Ovary (tissue), 7 donors: ENCODE measurements at regions not wholly inside any gene's neighbourhood (a gene's known extent, or its start where the extent isn't known, plus 50 kb on each side); places are given as distances from the start of the nearest gene placed in this dataset.

Experiments used
- DNase-seq, 5 donors: peaks; one replicate each; pipeline ENCODE4 v3.0.0-alpha.2; 2019 to 2020
- H3K27ac ChIP-seq, 2 donors: fragments of 200-600 bp; one replicate each; pipeline versions ENCODE4 v1.5.1 to v1.8.0; 2019 to 2022
- H3K27me3 ChIP-seq: fragments of 200-600 bp; one replicate; pipeline ENCODE4 v1.8.0; 2022
- H3K36me3 ChIP-seq: fragments of 200-600 bp; sonication (generic); one replicate; pipeline ENCODE4 v1.5.1; 2019
- H3K4me1 ChIP-seq: one replicate; pipeline ENCODE4 v1.8.1; 2013; ENCODE audit warnings: mild to moderate bottlenecking, moderate library complexity; ENCODE audit not compliant: insufficient read depth
- H3K4me3 ChIP-seq: fragments of 200-600 bp; sonication (generic); one replicate; pipeline ENCODE4 v1.5.1; 2017
- H3K9me3 ChIP-seq, 2 donors: fragments of 200-600 bp in 1 of 2; sonication (generic) in 1 of 2; one replicate each; pipeline versions ENCODE4 v1.5.1 to v1.8.1; 2013 to 2019; ENCODE audit warnings: mild to moderate bottlenecking in 1 of 2, moderate library complexity in 1 of 2
- EP300 ChIP-seq: sonication (generic); formaldehyde crosslinking; IDR thresholded peaks from one replicate; pipeline ENCODE4 v1.6.1; 2017; ENCODE audit warnings: antibody characterized with exemption
- POLR2A ChIP-seq: fragments of 450-650 bp; IDR thresholded peaks from one replicate; pipeline ENCODE4 v1.6.1; 2017; ENCODE audit warnings: antibody characterized with exemption, mild to moderate bottlenecking, moderate library complexity
- WGBS, 3 donors: extraction: QIAGEN DNeasy Blood & Tissue Kit in 1 of 3; methylation state at CpG; one replicate each; pipeline versions ENCODE4 v1.1.5 to v1.1.7; 2013 to 2017; 5-methylcytosine and 5-hydroxymethylcytosine counted together
- intact Hi-C, 4 donors: fragments of 100-400 bp; cut with DNase I; formaldehyde crosslinking; loops; one replicate each; pipeline versions ENCODE4 v1.11.0 to v1.15.1; 2022 to 2023
- TF ChIP-seq, protein P1 (sequence below), 3 donors: fragments of 450-650 bp in 2 of 3; fragments of 200-600 bp in 1 of 3; IDR thresholded peaks; one replicate each; pipeline versions ENCODE4 v1.5.1 to v1.8.0; 2016 to 2022; ENCODE audit warnings: antibody characterized with exemption in 3 of 3, mild to moderate bottlenecking in 1 of 3
- donor health status: DM: no; HTN: no; CAD: no; lungs with moderate emphysema.
- donor health status: DM: no; HTN: no; CAD: no.
- donor health status: Bipolar disorder and iron deficiency.
- donor health status: DM: no; HTN: no; CAD: no.
- donor health status: DM: yes; HTN: yes; CAD: no.

DNA sequence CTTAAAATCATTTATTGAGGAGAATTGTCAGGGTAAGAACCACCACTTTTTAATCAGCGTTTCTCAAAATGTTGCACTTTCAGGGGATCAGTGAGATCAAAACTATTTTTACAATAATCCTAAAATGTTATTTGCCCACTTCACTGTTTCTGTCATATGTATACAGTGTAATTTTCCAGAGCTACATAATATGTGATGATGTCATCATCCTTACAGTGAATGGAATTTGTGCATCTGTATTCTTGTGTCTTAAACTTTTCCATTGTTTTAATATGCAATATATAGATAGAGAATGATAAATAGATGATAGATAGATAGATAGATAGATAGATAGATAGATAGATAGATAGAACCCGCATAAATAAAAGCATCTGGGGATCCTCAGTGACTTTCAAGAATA, 518.0 kb downstream of the ADCYAP1 start:
- Histone ChIP-seq H3K27me3 (no peaks in the 10 kb centered on the region), H3K36me3 (no peaks in the 10 kb centered on the region), H3K9me3 (no peaks in the 10 kb centered on the region), H3K4me1 (no peaks in the 10 kb centered on the region), H3K27ac (no peak overlapping the region), H3K4me3 (no peak overlapping the region)
- DNase-seq = no peak
- intact Hi-C loops = no loop called here
- TF ChIP-seq, protein P1, sequence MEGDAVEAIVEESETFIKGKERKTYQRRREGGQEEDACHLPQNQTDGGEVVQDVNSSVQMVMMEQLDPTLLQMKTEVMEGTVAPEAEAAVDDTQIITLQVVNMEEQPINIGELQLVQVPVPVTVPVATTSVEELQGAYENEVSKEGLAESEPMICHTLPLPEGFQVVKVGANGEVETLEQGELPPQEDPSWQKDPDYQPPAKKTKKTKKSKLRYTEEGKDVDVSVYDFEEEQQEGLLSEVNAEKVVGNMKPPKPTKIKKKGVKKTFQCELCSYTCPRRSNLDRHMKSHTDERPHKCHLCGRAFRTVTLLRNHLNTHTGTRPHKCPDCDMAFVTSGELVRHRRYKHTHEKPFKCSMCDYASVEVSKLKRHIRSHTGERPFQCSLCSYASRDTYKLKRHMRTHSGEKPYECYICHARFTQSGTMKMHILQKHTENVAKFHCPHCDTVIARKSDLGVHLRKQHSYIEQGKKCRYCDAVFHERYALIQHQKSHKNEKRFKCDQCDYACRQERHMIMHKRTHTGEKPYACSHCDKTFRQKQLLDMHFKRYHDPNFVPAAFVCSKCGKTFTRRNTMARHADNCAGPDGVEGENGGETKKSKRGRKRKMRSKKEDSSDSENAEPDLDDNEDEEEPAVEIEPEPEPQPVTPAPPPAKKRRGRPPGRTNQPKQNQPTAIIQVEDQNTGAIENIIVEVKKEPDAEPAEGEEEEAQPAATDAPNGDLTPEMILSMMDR (IDR thresholded peaks at IDR 0.05) = no peak
- TF ChIP-seq EP300 = no peak
- TF ChIP-seq POLR2A = no peak
- WGBS, 3 donors = 86 to 91% (median 91%) methylated on average over 2 of the region's 2 CpGs

DNA sequence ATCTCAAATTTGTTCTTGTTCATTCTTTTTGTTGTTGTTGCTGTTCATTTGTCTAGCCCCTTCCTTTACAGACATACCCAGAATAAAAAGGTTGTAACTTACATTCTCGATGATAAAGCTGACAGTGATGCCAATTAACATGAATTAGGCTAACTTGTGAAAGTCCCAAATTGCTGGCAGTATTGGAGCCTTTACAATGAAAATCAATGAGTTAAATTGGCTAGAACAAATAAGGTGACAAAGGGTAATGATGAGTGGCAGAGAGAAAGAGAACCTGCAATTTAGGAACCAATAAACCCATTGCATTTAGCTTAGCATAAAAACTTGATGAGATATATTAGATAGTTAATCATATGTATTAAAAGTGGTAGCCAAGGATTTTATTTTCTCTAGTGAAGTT, 521.0 kb downstream of the ADCYAP1 start:
- no peak for DNase-seq
- Histone ChIP-seq H3K4me1 (no peaks in the 10 kb centered on the region), H3K27me3 (no peaks in the 10 kb centered on the region), H3K27ac (no peak overlapping the region), H3K9me3 (no peaks in the 10 kb centered on the region), H3K36me3 (no peaks in the 10 kb centered on the region), H3K4me3 (no peak overlapping the region)
- 19 to 35% (median 27%) methylated on average over 1 of the region's 1 CpG for WGBS, 3 donors
- intact Hi-C loops = no loop called here
- TF ChIP-seq POLR2A (no peak), EP300 (no peak)
- TF ChIP-seq, protein P1 (IDR thresholded peaks at IDR 0.05) = no peak

DNA sequence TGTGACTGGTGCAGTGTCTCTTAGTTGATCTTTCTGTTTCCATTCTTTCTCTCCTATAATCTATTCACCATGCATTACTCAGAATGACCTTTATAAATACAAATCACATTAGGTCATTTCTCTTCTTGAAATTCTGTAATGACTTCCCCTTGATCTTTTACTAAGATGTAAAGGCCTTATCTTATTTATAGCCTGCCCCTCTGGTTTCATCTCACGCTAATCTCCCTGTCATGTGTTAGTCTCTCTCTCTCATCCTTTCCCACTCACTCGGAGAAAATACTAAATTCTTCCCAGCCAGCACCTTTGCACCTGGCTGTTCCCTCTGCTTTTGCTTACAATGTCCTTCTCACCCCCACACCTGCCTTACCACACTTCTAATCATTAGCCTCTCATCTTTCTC, 530.8 kb downstream of the ADCYAP1 start:
- no peak for TF ChIP-seq POLR2A
- no peak for TF ChIP-seq EP300
- TF ChIP-seq, protein P1 (IDR thresholded peaks at IDR 0.05) = no peak
- no peaks in the 10 kb centered on the region for H3K4me1 ChIP-seq
- no peaks in the 10 kb centered on the region for H3K27me3 ChIP-seq
- no peak overlapping the region for H3K4me3 ChIP-seq
- no peaks in the 10 kb centered on the region for H3K36me3 ChIP-seq
- 21 to 37% (median 26%) methylated on average over 2 of the region's 2 CpGs for WGBS, 3 donors
- no peaks in the 10 kb centered on the region for H3K9me3 ChIP-seq
- intact Hi-C loops = no loop called here
- DNase-seq = no peak
- no peak overlapping the region for H3K27ac ChIP-seq

- intact Hi-C loops = no loop called here
- Histone ChIP-seq H3K27me3 (no peaks in the 10 kb centered on the region), H3K9me3 (no peaks in the 10 kb centered on the region), H3K4me1 (no peaks in the 10 kb centered on the region), H3K4me3 (no peak overlapping the region), H3K36me3 (no peaks in the 10 kb centered on the region), H3K27ac (no peak overlapping the region)
- 73 to 80% (median 75%) methylated on average over 5 of the region's 5 CpGs for WGBS, 3 donors
- no peak for DNase-seq
- TF ChIP-seq POLR2A (no peak), EP300 (no peak)
- TF ChIP-seq, protein P1 (IDR thresholded peaks at IDR 0.05) = no peak
These were observed 531.5 kb downstream of the ADCYAP1 start for GRCh38 chr18:1436199-1436598.
